Right ventricle myocardium superior (tissue), 1 donor: ENCODE measurements at regions not wholly inside any gene's neighbourhood (a gene's known extent, or its start where the extent isn't known, plus 50 kb on each side); places are given as distances from the start of the nearest gene placed in this dataset.

Experiments
- ATAC-seq: fragments of 200-7000 bp; cut with Tn5 transposase; one replicate; pipeline ENCODE4 v1.9.1; 2020; ENCODE audit warnings: mild to moderate bottlenecking; ENCODE audit not compliant: poor library complexity
- DNase-seq: peaks from one replicate; pipeline ENCODE4 v3.0.0-alpha.2; 2020
- intact Hi-C: fragments of 100-400 bp; cut with DNase I; formaldehyde crosslinking; loops from one replicate; pipeline ENCODE4 v1.11.2; 2022
- donor health status: DM: no; HTN: yes; CAD: no; lungs with severe emphysema.

GRCh38 chr9:96183751-96184150, 118.2 kb downstream of the HSD17B3 start:
- no peak for DNase-seq

DNA sequence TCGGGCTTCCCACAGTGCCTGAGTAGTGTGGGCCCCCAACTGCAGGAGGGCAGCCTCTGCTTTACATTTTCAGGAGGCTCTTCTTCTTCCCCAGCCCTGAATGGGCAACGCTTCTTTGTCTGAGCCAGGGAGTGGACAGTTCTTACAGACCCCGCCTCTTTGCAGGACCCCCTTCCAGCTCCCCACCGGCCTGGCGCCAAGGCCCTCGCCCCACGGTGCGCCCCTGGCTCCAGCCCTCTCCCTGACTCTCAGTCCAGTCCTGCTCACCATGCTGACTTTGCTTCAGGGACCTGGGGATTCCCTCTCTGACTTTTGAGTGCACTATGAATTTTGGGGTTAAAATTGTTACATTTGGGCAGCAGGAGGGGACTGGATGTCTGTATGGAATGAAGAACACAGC, 123.8 kb downstream of the HSD17B3 start:
- intact Hi-C loops, result no loop called here
- ATAC-seq, result no peak

More at GRCh38 chr9:96183751-96184150, 118.2 kb downstream of the HSD17B3 start:
- no peak for ATAC-seq
- intact Hi-C loops, result no loop called here

DNA sequence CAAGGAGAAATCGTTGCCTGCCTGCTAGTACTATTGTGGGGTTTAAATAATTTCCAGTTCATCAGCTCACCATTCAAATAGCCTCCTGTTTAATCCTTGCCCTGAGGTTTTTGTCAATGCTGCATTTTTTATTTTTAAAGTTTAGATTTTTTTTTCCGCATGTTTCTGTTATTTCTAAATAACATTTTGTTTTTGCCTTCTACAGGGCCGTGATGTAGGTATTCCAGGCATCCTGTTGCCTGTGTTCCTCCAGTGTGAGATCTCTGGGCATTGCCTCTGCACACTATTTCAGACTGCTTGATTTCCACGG, 124.3 kb downstream of the HSD17B3 start:
- intact Hi-C loops, result no loop called here
- ATAC-seq (no peak), DNase-seq (no peak)

More for the DNA sequence above, 123.8 kb downstream of the HSD17B3 start:
- DNase-seq, result no peak

DNA sequence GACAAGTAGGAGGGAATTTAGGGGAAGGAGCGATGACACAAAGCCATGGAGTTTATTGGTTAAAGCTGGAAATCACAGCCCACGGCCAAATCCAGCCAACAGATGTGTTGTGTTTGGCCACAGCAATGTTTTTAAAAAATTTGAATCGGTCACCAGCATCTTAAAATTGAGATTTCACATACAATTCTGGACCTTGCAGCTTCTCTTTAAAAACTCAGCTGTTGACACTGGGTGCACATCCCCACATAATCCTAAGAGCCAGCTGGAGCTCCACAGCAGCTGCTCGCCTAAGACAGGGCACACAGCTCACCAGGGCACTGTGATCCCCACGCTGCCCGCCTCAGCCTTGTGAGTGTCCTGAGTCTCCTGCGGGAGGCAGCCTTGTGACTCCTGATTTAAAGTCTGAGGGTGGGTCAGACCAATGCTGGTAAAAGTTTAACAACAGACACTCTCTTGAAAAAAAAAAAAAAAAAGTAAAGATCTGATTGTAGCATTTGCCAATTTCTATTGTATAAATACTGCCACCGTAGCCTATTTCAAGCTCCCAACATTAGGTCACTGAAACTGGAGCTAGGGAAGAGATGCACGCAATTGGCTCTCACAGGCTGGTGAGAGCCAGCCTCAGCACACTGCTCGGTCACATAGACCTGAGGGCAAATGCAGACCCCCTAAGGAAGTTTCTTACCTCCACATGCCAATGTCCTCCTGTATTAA, 124.8 kb downstream of the HSD17B3 start:
- peak; percentile 38 for ATAC-seq
- intact Hi-C loops, result no loop called here
- DNase-seq, result no peak

DNA sequence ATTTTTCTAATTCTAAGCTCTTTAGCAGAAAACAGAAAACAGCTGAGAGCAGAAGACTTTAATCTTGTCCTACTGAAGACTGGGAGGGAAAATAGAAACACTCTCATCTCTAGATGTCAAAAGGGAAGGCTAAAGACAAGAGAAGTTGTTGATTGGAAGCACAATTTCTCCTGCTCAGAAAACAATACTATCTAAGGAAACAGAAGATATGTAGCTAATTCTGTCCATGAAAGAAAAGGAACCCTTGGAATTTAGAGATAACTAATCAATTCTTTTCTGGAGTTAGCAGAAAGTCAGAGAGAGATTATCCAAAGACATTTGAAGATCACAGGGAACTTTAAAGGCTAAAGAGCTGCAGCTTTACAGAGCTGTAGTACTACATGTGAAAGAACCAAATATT, 126.2 kb downstream of the HSD17B3 start:
- no peak for ATAC-seq
- intact Hi-C loops, result no loop called here
- DNase-seq, result no peak

DNA sequence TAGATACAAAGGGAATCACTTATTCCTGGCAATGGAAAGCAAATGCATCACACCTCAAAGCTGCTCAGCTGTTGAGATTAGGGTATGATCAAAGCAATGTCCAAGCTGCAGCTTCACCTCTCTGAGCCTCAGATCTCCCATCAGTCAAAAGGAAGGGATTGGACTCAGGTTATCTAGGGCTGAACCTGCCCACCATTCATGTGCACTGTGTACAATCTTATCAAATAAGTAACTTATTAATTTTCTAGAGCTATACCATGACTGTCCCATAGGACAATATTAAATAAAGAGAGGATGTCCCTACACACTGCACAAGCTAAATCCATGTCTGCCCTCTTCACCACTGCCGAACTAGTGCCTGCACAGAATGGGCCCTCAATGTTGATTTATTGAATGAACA, 127.0 kb downstream of the HSD17B3 start:
- no peak for ATAC-seq
- DNase-seq, result no peak
- intact Hi-C loops, result no loop called here

DNA sequence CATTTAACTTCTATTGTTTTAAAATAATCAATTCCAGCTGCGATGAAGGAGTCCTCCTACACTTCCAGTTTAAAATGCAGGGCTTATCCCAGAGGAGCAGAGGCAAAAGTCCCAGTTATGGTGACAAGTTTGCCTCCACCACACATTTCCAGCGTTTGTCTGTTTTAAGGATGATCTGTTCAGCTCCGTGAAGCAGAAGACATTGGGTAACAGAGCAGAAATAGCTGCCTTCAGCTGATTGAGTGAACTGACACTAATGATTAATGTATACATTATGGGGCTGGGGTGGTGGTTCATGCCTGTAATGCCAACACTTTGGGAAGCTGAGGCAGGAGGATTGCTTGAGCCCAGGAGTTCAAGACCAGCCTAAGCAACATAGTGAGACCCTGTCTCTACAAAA, 127.6 kb downstream of the HSD17B3 start:
- DNase-seq (no peak), ATAC-seq (no peak)
- intact Hi-C loops, result no loop called here

DNA sequence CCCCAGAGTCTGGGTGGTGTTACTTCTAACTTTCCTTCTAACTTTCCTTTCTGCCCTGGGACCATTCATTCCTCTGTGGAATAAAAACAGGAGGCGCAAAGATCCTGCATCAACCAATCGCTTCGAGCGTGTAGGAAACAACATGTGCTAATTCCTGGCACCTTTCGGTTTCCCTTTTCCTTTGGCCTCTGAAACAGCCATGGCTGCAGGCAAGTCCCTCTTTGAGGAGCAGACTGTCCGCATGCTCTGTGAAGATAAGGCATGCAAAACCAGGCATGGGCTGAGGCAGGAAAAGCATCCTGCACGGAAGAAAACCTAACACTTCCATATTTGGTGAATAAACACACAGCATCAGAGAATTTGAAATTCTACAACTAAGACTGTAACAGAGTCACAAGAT, 128.3 kb downstream of the HSD17B3 start:
- DNase-seq (no peak), ATAC-seq (no peak)
- intact Hi-C loops, result no loop called here

- DNase-seq (no peak), ATAC-seq (no peak)
- intact Hi-C loops, result no loop called here
These were observed 129.2 kb downstream of the HSD17B3 start for GRCh38 chr9:96172797-96173196.

DNA sequence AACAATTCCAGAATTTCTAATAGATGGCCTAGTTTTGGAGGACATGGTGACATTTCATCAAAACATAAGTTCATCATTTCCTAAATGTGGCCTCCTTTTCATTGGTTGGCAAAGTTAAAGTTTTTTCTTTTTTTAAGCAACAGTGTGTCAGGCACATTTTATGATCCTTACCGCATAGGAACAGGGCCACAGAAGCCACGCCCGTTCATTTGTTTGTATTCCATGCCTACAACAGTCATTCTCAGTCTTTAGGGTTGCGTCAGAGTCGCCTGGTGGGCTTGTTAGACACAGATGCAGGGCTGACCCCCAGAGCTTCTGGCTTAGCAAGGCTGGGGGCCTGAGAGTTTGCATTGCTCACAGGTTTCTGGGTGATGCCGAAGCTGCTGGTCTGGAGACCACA, 130.2 kb downstream of the HSD17B3 start:
- DNase-seq (no peak), ATAC-seq (no peak)
- intact Hi-C loops, result no loop called here

DNA sequence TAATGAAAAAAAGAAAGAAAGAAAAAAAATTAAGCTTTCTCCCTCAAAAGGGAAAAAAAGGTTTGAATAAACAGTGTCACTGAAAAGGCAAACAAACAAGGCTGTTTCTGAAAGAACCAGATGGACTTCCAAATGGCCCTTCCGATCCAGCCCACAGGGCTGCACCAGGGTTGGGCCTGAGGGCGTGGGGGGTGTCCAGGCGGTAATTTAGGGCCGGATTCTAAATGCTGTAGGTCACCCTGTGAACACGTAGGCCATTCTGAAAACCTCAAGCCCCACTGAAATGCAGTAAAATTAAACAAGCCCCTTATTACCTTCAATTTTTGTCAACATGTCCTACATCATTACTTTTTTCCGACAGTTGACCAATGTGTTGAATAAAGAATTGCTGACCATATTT, 132.1 kb downstream of the HSD17B3 start:
- DNase-seq (no peak), ATAC-seq (no peak)
- intact Hi-C loops, result no loop called here

- intact Hi-C loops, result no loop called here
- DNase-seq (no peak), ATAC-seq (no peak)
These were observed 132.5 kb downstream of the HSD17B3 start for GRCh38 chr9:96169484-96169883.

GRCh38 chr9:96168882-96169281, 133.1 kb downstream of the HSD17B3 start:
- ATAC-seq (no peak), DNase-seq (no peak)
- intact Hi-C loops, result no loop called here

DNA sequence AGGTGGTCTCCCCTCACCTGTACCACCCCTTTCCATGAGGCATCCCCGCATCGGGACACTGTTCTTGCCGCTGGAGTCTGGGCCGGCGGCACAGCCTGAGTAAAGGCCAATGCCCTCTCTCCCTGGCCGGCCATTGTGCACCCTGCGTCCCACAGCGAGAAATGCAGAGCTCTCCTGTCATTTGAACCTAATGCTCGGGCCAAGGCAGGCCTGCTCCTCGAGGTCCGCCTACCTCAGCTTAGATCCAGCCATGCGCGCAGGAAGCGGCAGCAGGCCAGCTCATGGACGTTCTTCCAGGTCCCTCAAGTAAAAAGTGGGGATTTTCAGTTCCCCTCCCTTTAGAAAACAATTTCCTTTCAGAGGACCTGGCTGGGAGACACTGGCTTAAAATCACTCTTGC, 135.0 kb downstream of the HSD17B3 start:
- DNase-seq (no peak), ATAC-seq (no peak)
- intact Hi-C loops, result no loop called here

- intact Hi-C loops, result no loop called here
These were observed 137.7 kb downstream of the HSD17B3 start for GRCh38 chr9:96164268-96164683.

GRCh38 chr9:96163712-96164111, 138.3 kb downstream of the HSD17B3 start:
- DNase-seq, result no peak
- no peak for ATAC-seq
- intact Hi-C loops, result no loop called here

More at GRCh38 chr9:96164268-96164683, 137.7 kb downstream of the HSD17B3 start:
- ATAC-seq (no peak), DNase-seq (no peak)

DNA sequence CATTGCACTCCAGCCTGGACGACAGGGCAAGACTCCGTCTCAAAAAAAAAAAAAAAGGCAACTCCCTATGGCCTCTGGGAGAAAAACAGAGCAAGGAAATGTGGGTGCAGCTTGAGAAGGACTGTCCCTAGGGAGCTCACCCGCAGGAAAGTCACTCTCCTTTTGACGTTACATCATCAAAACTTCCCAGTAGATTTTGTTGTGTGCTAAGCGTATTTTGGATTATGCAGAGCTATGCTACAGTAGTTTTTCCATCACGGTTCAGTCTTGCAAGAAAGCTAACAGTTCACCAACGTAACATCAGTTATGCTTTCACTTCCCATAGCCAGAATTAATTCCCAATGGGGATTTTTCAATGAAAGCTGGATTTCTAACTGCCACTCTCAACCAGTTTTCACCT, 138.8 kb downstream of the HSD17B3 start:
- no peak for ATAC-seq

GRCh38 chr9:96161819-96162218, 140.2 kb downstream of the HSD17B3 start:
- ATAC-seq (no peak), DNase-seq (no peak)
- intact Hi-C loops, result no loop called here

More for the DNA sequence above, 138.8 kb downstream of the HSD17B3 start:
- no peak for DNase-seq
- intact Hi-C loops, result no loop called here

DNA sequence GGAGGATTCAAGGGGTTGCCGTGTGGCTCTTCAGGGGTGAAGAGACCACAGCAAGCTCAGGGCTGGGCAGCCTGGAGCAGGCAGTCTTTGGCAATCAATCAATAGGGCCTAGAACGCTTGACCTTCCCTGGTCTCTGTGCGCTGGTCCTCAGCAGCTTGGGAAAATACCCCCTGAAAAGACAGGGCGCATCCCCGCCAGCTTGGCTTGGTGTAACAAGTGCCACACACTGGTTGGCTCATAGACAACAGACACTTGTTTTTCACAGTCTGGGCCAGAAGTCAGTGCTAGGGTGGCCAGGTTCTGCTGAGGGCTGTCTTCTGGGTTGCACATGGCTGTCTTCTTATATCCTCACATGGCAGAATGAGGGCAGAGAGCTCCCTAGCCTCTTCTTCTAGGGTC, 141.1 kb downstream of the HSD17B3 start:
- no peak for DNase-seq
- intact Hi-C loops, result no loop called here
- ATAC-seq, result no peak

DNA sequence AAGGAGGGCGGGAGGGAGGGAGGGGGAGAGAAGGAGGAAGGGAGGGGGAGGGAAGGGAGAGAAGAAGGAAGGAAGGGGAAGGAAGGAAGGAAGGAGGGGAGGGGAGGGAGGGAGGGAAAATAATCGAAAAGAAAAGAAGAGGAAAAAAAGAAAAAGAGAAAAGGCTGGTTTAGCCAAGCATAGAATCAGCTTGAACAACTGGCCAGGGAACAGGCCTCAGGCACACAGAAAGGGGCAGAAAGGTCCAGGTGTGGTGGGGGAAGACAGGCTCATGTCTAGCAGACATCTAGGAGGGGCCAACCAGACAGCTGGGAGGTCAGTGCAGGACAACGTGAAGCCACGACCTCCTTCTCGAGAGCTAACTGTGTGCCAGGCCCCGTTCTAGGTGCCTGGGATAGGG, 141.8 kb downstream of the HSD17B3 start:
- DNase-seq (no peak), ATAC-seq (no peak)
- intact Hi-C loops, result no loop called here

- no peak for DNase-seq
- no peak for ATAC-seq
- intact Hi-C loops, result no loop called here
These were observed 142.4 kb downstream of the HSD17B3 start for GRCh38 chr9:96159596-96159995.
